HEK293T (cell line): ENCODE measurements at regions not wholly inside any gene's neighbourhood (a gene's known extent, or its start where the extent isn't known, plus 50 kb on each side); places are given as distances from the start of the nearest gene placed in this dataset.

ENCODE experiments used
- ARNT ChIP-seq: fragments of 450-650 bp; IDR thresholded peaks from 2 replicates; pipeline ENCODE4 v1.6.1; 2017; ENCODE audit warnings: mild to moderate bottlenecking
- ELF4 ChIP-seq: fragments of 450-650 bp; IDR thresholded peaks from 2 replicates; pipeline ENCODE4 v1.6.1; 2017; ENCODE audit warnings: antibody characterized with exemption
- FOXK2 ChIP-seq: fragments of 450-650 bp; IDR thresholded peaks from 2 replicates; pipeline ENCODE4 v1.6.1; 2016; ENCODE audit warnings: mild to moderate bottlenecking
- NFRKB ChIP-seq: fragments of 450-650 bp; IDR thresholded peaks from 2 replicates; pipeline ENCODE4 v1.6.1; 2016; ENCODE audit warnings: mild to moderate bottlenecking, moderate library complexity
- SP1 ChIP-seq: fragments of 450-650 bp; IDR thresholded peaks from 2 replicates; pipeline ENCODE4 v1.6.1; 2017
- TARDBP ChIP-seq: fragments of 450-650 bp; IDR thresholded peaks from 2 replicates; pipeline ENCODE4 v1.6.1; 2016

GRCh38 chr6:40909811-40910210, 129.2 kb downstream of the UNC5CL start:
- no peak for TF ChIP-seq NFRKB
- TF ChIP-seq ARNT, result no peak
- no peak for TF ChIP-seq TARDBP
- TF ChIP-seq FOXK2, result no peak
- TF ChIP-seq SP1, result no peak
- no peak for TF ChIP-seq ELF4
